Esophagus squamous epithelium (tissue), 4 donors: ENCODE measurements at regions not wholly inside any gene's neighbourhood (a gene's known extent, or its start where the extent isn't known, plus 50 kb on each side); places are given as distances from the start of the nearest gene placed in this dataset.

Experiments used
- CTCF ChIP-seq, 6 experiments: fragments of 450-650 bp in 4 of 6; fragments of 200-600 bp in 2 of 6; sonication (generic) in 2 of 6; IDR thresholded peaks; one replicate each; pipeline ENCODE4 v1.5.1; 2016 to 2019; ENCODE audit warnings: antibody characterized with exemption in 6 of 6, mild to moderate bottlenecking in 4 of 6, moderate library complexity in 4 of 6
- POLR2A ChIP-seq, 4 donors: fragments of 450-650 bp; IDR thresholded peaks; one replicate each; pipeline ENCODE4 v1.6.1; 2017; ENCODE audit warnings: antibody characterized with exemption in 4 of 4, mild to moderate bottlenecking in 4 of 4, moderate library complexity in 3 of 4

GRCh38 chr5:167699432-167699831 is 592.0 kb upstream of the WWC1 start:
- TF ChIP-seq POLR2A (IDR thresholded peaks at IDR 0.05), result no peak
- no peak for TF ChIP-seq CTCF (IDR thresholded peaks at IDR 0.05)
